Loucy (cell line): ENCODE measurements at regions not wholly inside any gene's neighbourhood (a gene's known extent, or its start where the extent isn't known, plus 50 kb on each side); places are given as distances from the start of the nearest gene placed in this dataset.
"Not testable (repeated sequence)": the region's sequence is repeated elsewhere in the genome, so short reads cannot be mapped to it uniquely, and the experiment has no call there.

Experiments used
- H2AFZ ChIP-seq: fragments of 200-600 bp; sonication (generic); 2 replicates; pipeline ENCODE4 v1.6.0; 2016; ENCODE audit warnings: antibody characterized with exemption, mild to moderate bottlenecking, low read length, moderate library complexity
- H3F3A ChIP-seq: fragments of 200-600 bp; 2 replicates; pipeline ENCODE4 v1.6.0; 2016; ENCODE audit warnings: antibody characterized with exemption, low read depth, mild to moderate bottlenecking
- H3K27me3 ChIP-seq: fragments of 200-600 bp; sonication (generic); 2 replicates; pipeline ENCODE4 v1.6.1; 2014; ENCODE audit warnings: low read length, mild to moderate bottlenecking; ENCODE audit not compliant: insufficient read depth, poor library complexity, severe bottlenecking
- H3K36me3 ChIP-seq: fragments of 200-600 bp; sonication (generic); 2 replicates; pipeline ENCODE4 v1.6.1; 2016; ENCODE audit warnings: low read length; ENCODE audit not compliant: insufficient read depth
- H3K4me1 ChIP-seq: fragments of 200-600 bp; sonication (generic); 2 replicates; pipeline ENCODE4 v1.5.1; 2014; ENCODE audit warnings: low read length, mild to moderate bottlenecking; ENCODE audit not compliant: insufficient read depth, poor library complexity, severe bottlenecking
- H3K4me2 ChIP-seq: fragments of 200-600 bp; sonication (generic); 2 replicates; pipeline ENCODE4 v1.6.0; 2014; ENCODE audit warnings: antibody characterized with exemption, low read length, low read depth, mild to moderate bottlenecking; ENCODE audit not compliant: poor library complexity, severe bottlenecking
- H3K4me3 ChIP-seq: fragments of 200-600 bp; sonication (generic); 2 replicates; pipeline ENCODE4 v1.5.1; 2014; ENCODE audit warnings: low read length, mild to moderate bottlenecking, mixed read lengths; ENCODE audit not compliant: poor library complexity, severe bottlenecking
- H3K79me2 ChIP-seq: fragments of 200-600 bp; sonication (generic); 2 replicates; pipeline ENCODE4 v1.6.1; 2014; ENCODE audit warnings: low read length; ENCODE audit not compliant: insufficient read depth
- H3K9ac ChIP-seq: fragments of 200-600 bp; sonication (generic); 2 replicates; pipeline ENCODE4 v1.6.0; 2014; ENCODE audit warnings: mild to moderate bottlenecking, low read depth, low read length, moderate library complexity; ENCODE audit not compliant: poor library complexity, severe bottlenecking
- H3K9me2 ChIP-seq: fragments of 200-600 bp; sonication (generic); replicated peaks from 2 replicates; pipeline ENCODE4 v1.6.1; 2016; ENCODE audit warnings: low read depth, low read length, mixed read lengths
- H3K9me3 ChIP-seq: fragments of 200-600 bp; sonication (generic); 2 replicates; pipeline ENCODE4 v1.6.1; 2014; ENCODE audit warnings: mild to moderate bottlenecking, antibody characterized with exemption, low read length, low read depth; ENCODE audit not compliant: insufficient read depth
- H4K20me1 ChIP-seq: fragments of 200-600 bp; sonication (generic); 2 replicates; pipeline ENCODE4 v1.6.0; 2014; ENCODE audit warnings: antibody characterized with exemption, low read length, mild to moderate bottlenecking; ENCODE audit not compliant: insufficient read depth, poor library complexity, severe bottlenecking
- EZH2phosphoT487 ChIP-seq: fragments of 200-600 bp; IDR thresholded peaks from 2 replicates; pipeline ENCODE4 v1.6.1; 2018; ENCODE audit warnings: antibody characterized with exemption, mild to moderate bottlenecking, moderate library complexity, borderline replicate concordance
- TF ChIP-seq, protein P1 (sequence below): fragments of 200-600 bp; sonication (generic); conservative IDR thresholded peaks from 2 replicates; pipeline ENCODE4 v1.5.1; 2014; ENCODE audit warnings: mild to moderate bottlenecking, antibody characterized with exemption, low read length

DNA sequence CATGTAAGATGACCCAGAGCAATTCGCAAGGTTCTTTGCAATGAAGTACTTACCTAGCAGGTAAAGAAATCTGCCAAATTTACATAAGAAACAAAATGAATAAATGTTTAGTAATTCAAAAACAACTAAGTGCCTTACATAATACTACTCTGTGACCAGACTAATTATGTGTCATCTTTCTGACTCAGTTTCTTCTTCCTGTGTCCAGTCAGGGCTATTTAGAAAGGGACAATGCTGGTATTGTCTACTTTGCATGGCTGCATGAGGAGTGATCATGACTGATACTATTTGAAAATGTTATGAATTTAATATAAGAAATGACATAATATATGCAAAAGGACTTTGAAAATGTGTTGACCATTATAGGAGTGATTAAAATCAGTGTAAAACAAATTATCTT is 210.0 kb downstream of the TMEM161B start:
- Histone ChIP-seq H3F3A (no peaks in the 10 kb centered on the region), H3K4me2 (no peak overlapping the region), H3K4me1 (no peaks in the 10 kb centered on the region), H4K20me1 (no peaks in the 10 kb centered on the region), H3K36me3 (no peaks in the 10 kb centered on the region), H3K4me3 (no peak overlapping the region), H3K27me3 (no peaks in the 10 kb centered on the region), H2AFZ (no peak overlapping the region), H3K79me2 (no peaks in the 10 kb centered on the region), H3K9me3 (peaks cover 17% of the 10 kb centered on the region; the same call in 1 of the 2 replicates), H3K9me2 (no peaks in the 10 kb centered on the region), H3K9ac (no peak overlapping the region)
- TF ChIP-seq EZH2phosphoT487: no peak
- TF ChIP-seq, protein P1, sequence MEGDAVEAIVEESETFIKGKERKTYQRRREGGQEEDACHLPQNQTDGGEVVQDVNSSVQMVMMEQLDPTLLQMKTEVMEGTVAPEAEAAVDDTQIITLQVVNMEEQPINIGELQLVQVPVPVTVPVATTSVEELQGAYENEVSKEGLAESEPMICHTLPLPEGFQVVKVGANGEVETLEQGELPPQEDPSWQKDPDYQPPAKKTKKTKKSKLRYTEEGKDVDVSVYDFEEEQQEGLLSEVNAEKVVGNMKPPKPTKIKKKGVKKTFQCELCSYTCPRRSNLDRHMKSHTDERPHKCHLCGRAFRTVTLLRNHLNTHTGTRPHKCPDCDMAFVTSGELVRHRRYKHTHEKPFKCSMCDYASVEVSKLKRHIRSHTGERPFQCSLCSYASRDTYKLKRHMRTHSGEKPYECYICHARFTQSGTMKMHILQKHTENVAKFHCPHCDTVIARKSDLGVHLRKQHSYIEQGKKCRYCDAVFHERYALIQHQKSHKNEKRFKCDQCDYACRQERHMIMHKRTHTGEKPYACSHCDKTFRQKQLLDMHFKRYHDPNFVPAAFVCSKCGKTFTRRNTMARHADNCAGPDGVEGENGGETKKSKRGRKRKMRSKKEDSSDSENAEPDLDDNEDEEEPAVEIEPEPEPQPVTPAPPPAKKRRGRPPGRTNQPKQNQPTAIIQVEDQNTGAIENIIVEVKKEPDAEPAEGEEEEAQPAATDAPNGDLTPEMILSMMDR: no peak

DNA sequence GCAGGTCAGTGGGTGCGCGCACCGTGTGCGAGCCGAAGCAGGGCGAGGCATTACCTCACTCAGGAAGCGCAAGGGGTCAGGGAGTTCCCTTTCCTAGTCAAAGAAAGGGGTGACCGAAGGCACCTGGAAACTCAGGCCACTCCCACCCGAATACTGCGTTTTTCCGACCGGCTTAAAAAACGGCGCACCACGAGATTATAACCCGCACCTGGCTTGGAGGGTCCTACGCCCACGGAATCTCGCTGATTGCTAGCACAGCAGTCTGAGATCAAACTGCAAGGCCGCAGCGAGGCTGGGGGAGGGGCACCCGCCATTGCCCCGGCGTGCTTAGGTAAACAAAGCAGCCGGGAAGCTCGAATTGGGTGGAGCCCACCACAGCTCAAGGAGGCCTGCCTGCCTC is 216.2 kb downstream of the TMEM161B start:
- not testable (repeated sequence) for H3K27me3 ChIP-seq, H3K9me2 ChIP-seq, H3F3A ChIP-seq, H3K36me3 ChIP-seq, H3K4me2 ChIP-seq, H3K9me3 ChIP-seq, H3K79me2 ChIP-seq, H3K4me1 ChIP-seq, H4K20me1 ChIP-seq, H2AFZ ChIP-seq, H3K9ac ChIP-seq, H3K4me3 ChIP-seq

DNA sequence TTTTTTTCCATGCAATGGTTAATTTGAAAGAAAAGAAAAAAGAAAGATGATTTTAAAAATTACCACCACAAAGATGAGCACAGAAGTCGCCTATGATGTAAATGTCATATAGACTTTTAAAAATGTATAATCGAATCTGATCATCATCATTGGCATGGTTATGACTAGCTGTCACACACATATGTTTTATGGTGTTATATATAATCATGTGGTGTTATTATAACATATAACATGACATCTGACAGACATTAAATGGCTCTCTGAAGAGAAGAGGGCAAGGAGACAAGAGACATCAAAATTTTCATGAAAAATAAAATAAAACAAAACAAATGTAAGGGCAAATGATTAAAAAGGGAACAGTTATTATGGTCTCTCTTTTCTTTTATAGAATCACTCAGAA is 217.5 kb downstream of the TMEM161B start:
- Histone ChIP-seq H2AFZ (no peak overlapping the region), H3F3A (no peaks in the 10 kb centered on the region), H3K4me1 (no peaks in the 10 kb centered on the region), H3K36me3 (no peaks in the 10 kb centered on the region), H3K4me3 (no peak overlapping the region), H3K79me2 (no peaks in the 10 kb centered on the region), H3K9ac (no peak overlapping the region), H3K27me3 (no peaks in the 10 kb centered on the region), H3K4me2 (no peak overlapping the region), H3K9me2 (no peaks in the 10 kb centered on the region), H4K20me1 (no peaks in the 10 kb centered on the region), H3K9me3 (no peaks in the 10 kb centered on the region)
- no peak for TF ChIP-seq EZH2phosphoT487
- TF ChIP-seq, protein P1: no peak

DNA sequence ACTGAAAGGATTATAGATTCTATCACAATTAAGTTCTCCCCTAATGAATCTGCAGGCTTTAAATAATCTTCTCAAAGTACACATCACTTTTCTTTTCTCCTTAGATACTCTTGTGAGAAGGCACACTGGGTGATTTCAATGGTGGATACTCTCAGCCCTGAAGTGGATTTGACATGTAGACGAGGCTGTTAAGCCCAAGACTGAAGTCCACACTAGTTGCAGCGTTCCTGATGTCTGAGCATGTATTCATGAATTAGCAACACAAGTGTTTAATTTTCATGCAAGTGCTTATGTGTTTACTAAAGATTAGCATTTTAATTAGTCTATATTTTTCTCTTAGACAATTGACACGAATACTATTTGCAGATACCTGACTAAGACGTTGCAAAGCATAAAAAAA is 218.9 kb downstream of the TMEM161B start:
- Histone ChIP-seq H4K20me1 (no peaks in the 10 kb centered on the region), H3K79me2 (no peaks in the 10 kb centered on the region), H3K9ac (no peak overlapping the region), H3K9me3 (no peaks in the 10 kb centered on the region), H2AFZ (no peak overlapping the region; the same call in 1 of the 2 replicates), H3K36me3 (no peaks in the 10 kb centered on the region), H3K27me3 (no peaks in the 10 kb centered on the region), H3K4me3 (no peak overlapping the region), H3K4me1 (no peaks in the 10 kb centered on the region), H3K9me2 (no peaks in the 10 kb centered on the region), H3F3A (no peaks in the 10 kb centered on the region), H3K4me2 (no peak overlapping the region)
- TF ChIP-seq EZH2phosphoT487: no peak
- TF ChIP-seq, protein P1: no peak
